RWPE1 (cell line): ENCODE measurements at regions not wholly inside any gene's neighbourhood (a gene's known extent, or its start where the extent isn't known, plus 50 kb on each side); places are given as distances from the start of the nearest gene placed in this dataset.

Source experiments
- CTCF ChIA-PET: fragments of 350-600 bp; sonication (Branson Sonifier 250); formaldehyde crosslinking; extraction: SDS; loops from one replicate; lab custom pipeline; 2021; lab: Yijun Ruan, JAX
- POLR2A ChIA-PET: fragments of 400-600 bp; formaldehyde crosslinking; extraction: SDS; loops from one replicate; lab custom pipeline; 2020; ENCODE audit warnings: antibody characterized with exemption; ENCODE audit not compliant: low non-redundant PET; lab: Yijun Ruan, JAX
- DNase-seq: peaks from one replicate; pipeline ENCODE4 v3.0.0; 2012; ENCODE audit warnings: low spot score
- H3K27ac ChIP-seq: fragments of 450-650 bp; 2 replicates; pipeline ENCODE4 v1.5.1; 2017
- CTCF ChIP-seq: fragments of 450-650 bp; conservative IDR thresholded peaks from 2 replicates; pipeline ENCODE4 v1.5.1; 2017; ENCODE audit warnings: low read depth, mild to moderate bottlenecking

GRCh38 chr2:64718250-64718885 lies 64.7 kb upstream of the SERTAD2 start:
- TF ChIP-seq CTCF = no peak
- POLR2A ChIA-PET = no interaction called here
- CTCF ChIA-PET = interaction anchor here (0.5 kb wide), 1 partner anchor 219 kb away, joined by 3 read pairs; no protein-coding TSS in a partner anchor
- no peak overlapping the region for H3K27ac ChIP-seq
- DNase-seq = no peak

DNA sequence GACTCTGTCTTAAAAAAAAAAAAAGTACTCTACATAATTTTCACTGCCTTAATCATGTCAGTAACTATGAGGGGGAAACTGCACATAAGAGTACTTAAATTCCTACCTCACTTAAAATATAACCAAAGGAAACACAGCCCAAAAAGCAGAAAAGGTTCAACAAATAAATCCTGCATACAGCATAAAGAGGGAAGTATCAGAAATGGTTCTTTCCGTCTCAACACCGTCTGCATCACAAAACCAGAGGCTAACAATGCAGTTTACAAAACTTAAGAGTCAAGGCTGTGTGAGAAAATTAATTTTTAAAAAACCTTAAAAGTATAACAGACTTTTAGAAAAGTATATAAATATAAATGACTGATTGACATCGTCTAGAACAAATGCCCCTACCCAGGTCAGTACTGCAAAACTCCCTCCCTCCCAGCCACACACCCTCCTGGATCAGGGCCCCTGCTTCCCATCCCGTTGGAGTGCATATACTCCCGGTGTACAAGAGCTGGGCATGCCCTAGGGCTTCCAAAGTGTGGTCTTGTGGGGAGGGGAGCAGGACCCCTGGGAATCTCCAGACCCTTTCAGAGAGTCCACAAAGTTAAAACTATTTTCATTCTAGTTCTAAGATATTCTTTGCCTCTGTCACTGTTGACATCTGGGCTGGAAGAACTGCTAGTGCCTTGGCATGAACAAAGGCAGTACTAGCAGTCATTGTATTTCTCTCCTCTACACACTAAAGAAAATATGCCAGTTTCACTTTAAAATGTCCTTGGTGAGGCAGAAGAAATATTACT lies 67.0 kb upstream of the SERTAD2 start:
- DNase-seq = no peak
- H3K27ac ChIP-seq = no peak overlapping the region
- ChIA-PET POLR2A (interaction anchor here (0.5 kb wide), 1 partner anchor 121 kb away, joined by 3 read pairs; no protein-coding TSS in a partner anchor), CTCF (no interaction called here)
- no peak for TF ChIP-seq CTCF

- no peak overlapping the region for H3K27ac ChIP-seq
- ChIA-PET POLR2A (no interaction called here), CTCF (no interaction called here)
- no peak for TF ChIP-seq CTCF
- no peak for DNase-seq
These were observed 67.6 kb upstream of the SERTAD2 start for GRCh38 chr2:64721320-64721623.

GRCh38 chr2:64722291-64723044 lies 68.8 kb upstream of the SERTAD2 start:
- TF ChIP-seq CTCF = no peak
- no peak for DNase-seq
- ChIA-PET CTCF (interaction anchor here (0.6 kb wide), 2 partner anchors 36 to 76 kb away, joined by 3 read pairs; no protein-coding TSS in a partner anchor), POLR2A (no interaction called here)
- H3K27ac ChIP-seq = no peak overlapping the region

DNA sequence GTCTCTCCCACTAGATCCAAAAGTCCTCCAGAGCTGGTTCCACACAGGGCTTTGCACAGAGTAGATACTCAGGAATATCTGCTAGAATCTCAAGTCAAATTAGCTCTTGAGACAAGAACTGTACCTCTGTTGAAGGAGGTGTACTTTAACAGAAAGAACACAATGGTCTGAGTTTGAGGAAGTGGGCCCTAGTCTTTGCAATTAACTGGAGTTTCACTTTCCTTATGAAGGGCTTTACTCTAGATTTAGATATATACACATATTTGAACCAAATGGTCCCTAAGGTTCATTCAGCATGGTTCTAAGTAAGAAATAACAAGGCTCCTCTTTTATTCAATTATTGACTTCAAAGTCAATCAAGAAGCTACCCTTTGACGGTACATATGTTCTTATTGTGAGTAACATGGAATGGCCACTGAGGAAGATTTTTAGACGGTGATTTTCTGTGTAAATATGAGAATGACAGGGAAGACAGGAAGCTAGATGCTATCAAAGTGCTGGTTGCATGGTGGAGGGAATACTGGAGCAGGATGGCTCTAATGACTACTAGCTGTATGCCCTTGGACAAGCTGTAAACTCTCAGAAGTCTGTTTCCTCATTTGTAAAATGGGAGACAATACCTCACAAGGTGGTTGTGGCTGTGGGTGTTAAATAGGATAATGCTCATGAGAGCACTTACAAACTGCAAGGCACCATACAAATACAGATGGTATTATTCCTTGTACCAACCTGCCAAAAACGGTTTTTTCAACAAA lies 73.5 kb upstream of the SERTAD2 start:
- TF ChIP-seq CTCF = no peak

More for the DNA sequence above, 73.5 kb upstream of the SERTAD2 start:
- ChIA-PET POLR2A (interaction anchor here (0.7 kb wide), 1 partner anchor 23 kb away, joined by 12 read pairs; no protein-coding TSS in a partner anchor), CTCF (interaction anchor here (1.0 kb wide), 1 partner anchor 51 kb away, joined by 3 read pairs; no protein-coding TSS in a partner anchor)
- DNase-seq = no peak
- H3K27ac ChIP-seq = no peak overlapping the region
